ENCODE measurements at regions not wholly inside any gene's neighbourhood (a gene's known extent, or its start where the extent isn't known, plus 50 kb on each side); places are given as distances from the start of the nearest gene placed in this dataset.
"Not testable (repeated sequence)": the region's sequence is repeated elsewhere in the genome, so short reads cannot be mapped to it uniquely, and the experiment has no call there.

GRCh38 chr5:2063380-2063779 lies 180.7 kb upstream of the IRX4 start:
- not testable (repeated sequence) for TF ChIP-seq CTCF (IDR thresholded peaks at IDR 0.05; ENCODE audit: low read depth, low read length, poor library complexity, severe bottlenecking); EZH2phosphoT487 (IDR thresholded peaks at IDR 0.05; ENCODE audit: borderline replicate concordance, low read length)

Measured in DOHH2 (cell line).